ENCODE measurements at regions not wholly inside any gene's neighbourhood (a gene's known extent, or its start where the extent isn't known, plus 50 kb on each side); places are given as distances from the start of the nearest gene placed in this dataset.

- POLR2A ChIA-PET, result no interaction called here
- no peak overlapping the region for H3K4me3 ChIP-seq (replicated peaks in 1 of 3; ENCODE audit: insufficient read depth in 1 of 3, low read depth in 2 of 3, low read length in 3 of 3)
- FAIRE-seq (no peak), ATAC-seq (no peak), DNase-seq (ENCODE audit: low spot score) (no peak)
- H4K20me1 ChIP-seq (ENCODE audit: insufficient read depth, low read length), result no peaks in the 10 kb centered on the region
- no peaks in the 10 kb centered on the region for H3K79me2 ChIP-seq (ENCODE audit: insufficient read depth, low read length)
- no peak overlapping the region for H3K9ac ChIP-seq (ENCODE audit: insufficient read depth, low read depth, low read length)
- 1% methylated on average over 3 of the region's 3 CpGs for WGBS (ENCODE audit: low lambda C conversion rate)
- H2AFZ ChIP-seq (ENCODE audit: low read length), result peak overlapping the region; percentile 54
- H3K9me3 ChIP-seq (ENCODE audit: low read length), result no peaks in the 10 kb centered on the region
- H3K4me1 ChIP-seq (ENCODE audit: insufficient read depth, low read length), result no peaks in the 10 kb centered on the region
- no TSS peak for BruUV-seq (replicated peaks)
- no peaks in the 10 kb centered on the region for H3K36me3 ChIP-seq (replicated peaks in 1 of 2; ENCODE audit: control insufficient read depth in 1 of 2, insufficient read depth in 2 of 2, low read length in 2 of 2)
- CTCF ChIA-PET (ENCODE audit: low intra/inter-chr PET ratio, low total read pairs), result no interaction called here
- in situ Hi-C loops (cut with HindIII; ENCODE audit: extremely low pct_ligation_motif_present, low pct_unique_long_range_greater_than_20kb) (no loop called here), intact Hi-C loops (cut with micrococcal nuclease; ENCODE audit: unreplicated experiment) (no loop called here)
- TF ChIP-seq CREB1 (IDR thresholded peaks at IDR 0.05), result peak; percentile 42; the same call in 1 of the 2 replicates
- TF ChIP-seq CREB1 (CRISPR knock-in tag; IDR thresholded peaks at IDR 0.05), result no peak
- no peak for TF ChIP-seq GRHL1 (CRISPR knock-in tag; conservative IDR thresholded peaks at IDR 0.05)
- no peak overlapping the region for H3K4me2 ChIP-seq (ENCODE audit: low read depth, low read length)
- no peak overlapping the region for H3K27ac ChIP-seq (ENCODE audit: extremely low read length, insufficient read depth, low read length)
- H3K27me3 ChIP-seq (ENCODE audit: control insufficient read depth in 1 of 2, insufficient read depth in 2 of 2, low read length in 2 of 2), result no peaks in the 10 kb centered on the region; a peak in 1 of 5 replicates
These were observed 153.3 kb downstream of the LSMEM1 start for GRCh38 chr7:112634107-112634506.

GRCh38 chr7:112635742-112636141, 154.5 kb downstream of the TMEM168 start:
- FAIRE-seq (no peak), DNase-seq (ENCODE audit: low spot score) (no peak), ATAC-seq (no peak)
- Histone ChIP-seq H2AFZ (ENCODE audit: low read length) (no peak overlapping the region), H3K36me3 (replicated peaks in 1 of 2; ENCODE audit: control insufficient read depth in 1 of 2, insufficient read depth in 2 of 2, low read length in 2 of 2) (no peaks in the 10 kb centered on the region), H3K4me1 (ENCODE audit: insufficient read depth, low read length) (peaks cover 7% of the 10 kb centered on the region; the same call in 1 of the 2 replicates), H3K4me2 (ENCODE audit: low read depth, low read length) (no peak overlapping the region), H4K20me1 (ENCODE audit: insufficient read depth, low read length) (no peaks in the 10 kb centered on the region), H3K27ac (ENCODE audit: extremely low read length, insufficient read depth, low read length) (no peak overlapping the region), H3K4me3 (replicated peaks in 1 of 3; ENCODE audit: insufficient read depth in 1 of 3, low read depth in 2 of 3, low read length in 3 of 3) (no peak overlapping the region), H3K79me2 (ENCODE audit: insufficient read depth, low read length) (no peaks in the 10 kb centered on the region), H3K9ac (ENCODE audit: insufficient read depth, low read depth, low read length) (no peak overlapping the region), H3K9me3 (ENCODE audit: low read length) (no peaks in the 10 kb centered on the region), H3K27me3 (ENCODE audit: control insufficient read depth in 1 of 2, insufficient read depth in 2 of 2, low read length in 2 of 2) (no peaks in the 10 kb centered on the region; a peak in 1 of 5 replicates)
- no TSS peak for BruUV-seq (replicated peaks)
- intact Hi-C loops (cut with micrococcal nuclease; ENCODE audit: unreplicated experiment) (no loop called here), in situ Hi-C loops (cut with HindIII; ENCODE audit: extremely low pct_ligation_motif_present, low pct_unique_long_range_greater_than_20kb) (no loop called here)
- no peak for TF ChIP-seq ZNF552 (CRISPR knock-in tag; IDR thresholded peaks at IDR 0.05; ENCODE audit: borderline replicate concordance)
- no peak for TF ChIP-seq SOX5 (CRISPR knock-in tag; IDR thresholded peaks at IDR 0.05; ENCODE audit: borderline replicate concordance)
- no peak for TF ChIP-seq ZNF232 (CRISPR knock-in tag; IDR thresholded peaks at IDR 0.05; ENCODE audit: borderline replicate concordance)
- TF ChIP-seq ARID2 (CRISPR knock-in tag; IDR thresholded peaks at IDR 0.05; ENCODE audit: borderline replicate concordance), result no peak
- TF ChIP-seq ATF3 (CRISPR knock-in tag; IDR thresholded peaks at IDR 0.05), result no peak
- TF ChIP-seq PTBP1 (IDR thresholded peaks at IDR 0.05; ENCODE audit: low read depth, low read length, poor library complexity, severe bottlenecking), result no peak
- TF ChIP-seq ZNF12 (CRISPR knock-in tag; IDR thresholded peaks at IDR 0.05), result no peak
- no peak for TF ChIP-seq RBM22 (optimal IDR thresholded peaks at IDR 0.05; ENCODE audit: low read length)
- no peak for TF ChIP-seq PAX8 (CRISPR knock-in tag; IDR thresholded peaks at IDR 0.05; ENCODE audit: borderline replicate concordance)
- no peak for TF ChIP-seq ZSCAN29 (CRISPR knock-in tag; conservative IDR thresholded peaks at IDR 0.05)
- no peak for TF ChIP-seq ZSCAN21 (CRISPR knock-in tag; IDR thresholded peaks at IDR 0.05; ENCODE audit: borderline replicate concordance)
- TF ChIP-seq RXRA (CRISPR knock-in tag; IDR thresholded peaks at IDR 0.05), result no peak
- no peak for TF ChIP-seq KAT7 (CRISPR knock-in tag; IDR thresholded peaks at IDR 0.05; ENCODE audit: borderline replicate concordance)
- TF ChIP-seq ZBTB8A (CRISPR knock-in tag; IDR thresholded peaks at IDR 0.05; ENCODE audit: borderline replicate concordance, low read depth), result no peak
- POLR2A ChIA-PET, result no interaction called here
- CTCF ChIA-PET (ENCODE audit: low intra/inter-chr PET ratio, low total read pairs), result no interaction called here

Data from HepG2 (cell line).